ENCODE measurements at regions not wholly inside any gene's neighbourhood (a gene's known extent, or its start where the extent isn't known, plus 50 kb on each side); places are given as distances from the start of the nearest gene placed in this dataset.

- DNase-seq = no peak
- ChIA-PET CTCF (no interaction called here), POLR2A (ENCODE audit: unreplicated experiment) (no interaction called here)
- H3F3A ChIP-seq (ENCODE audit: low read length, unreplicated experiment) = no peaks in the 10 kb centered on the region
- intact Hi-C loops (cut with micrococcal nuclease) = no loop called here
- H3K27me3 ChIP-seq (ENCODE audit: low read length) = no peaks in the 10 kb centered on the region
- BruUV-seq (replicated peaks) = no TSS peak
- no peak overlapping the region for H3K27ac ChIP-seq (ENCODE audit: low read length)
- H3K4me3 ChIP-seq (ENCODE audit: low read length) = no peak overlapping the region
- no peak for ATAC-seq
- no peaks in the 10 kb centered on the region for H3K9me2 ChIP-seq (replicated peaks; ENCODE audit: low read length)
- no peak overlapping the region for H3K4me2 ChIP-seq (ENCODE audit: low read length)
- no peak overlapping the region for H3K9ac ChIP-seq (ENCODE audit: low read length)
- H3K79me2 ChIP-seq (ENCODE audit: low read length) = no peaks in the 10 kb centered on the region
- H3K9me3 ChIP-seq (ENCODE audit: low read length) = no peaks in the 10 kb centered on the region
- H3K4me1 ChIP-seq (ENCODE audit: insufficient read depth, low read length) = no peaks in the 10 kb centered on the region
- no peaks in the 10 kb centered on the region for H3K36me3 ChIP-seq (ENCODE audit: low read depth, low read length)
- H4K20me1 ChIP-seq (ENCODE audit: low read length) = no peaks in the 10 kb centered on the region
- no peak overlapping the region for H2AFZ ChIP-seq (ENCODE audit: low read length)
- TF ChIP-seq EZH2 (IDR thresholded peaks at IDR 0.05; ENCODE audit: low read length, unreplicated experiment) = no peak
These were observed 154.2 kb downstream of the IMPG2 start for GRCh38 chr3:101166150-101166549.

- ChIA-PET CTCF (no interaction called here), POLR2A (ENCODE audit: unreplicated experiment) (no interaction called here)
- no peaks in the 10 kb centered on the region for H3K36me3 ChIP-seq (ENCODE audit: low read depth, low read length)
- H3F3A ChIP-seq (ENCODE audit: low read length, unreplicated experiment) = no peaks in the 10 kb centered on the region
- no TSS peak for BruUV-seq (replicated peaks)
- H4K20me1 ChIP-seq (ENCODE audit: low read length) = no peaks in the 10 kb centered on the region
- H3K27ac ChIP-seq (ENCODE audit: low read length) = no peak overlapping the region
- no peak overlapping the region for H3K4me2 ChIP-seq (ENCODE audit: low read length)
- no peak overlapping the region for H3K4me3 ChIP-seq (ENCODE audit: low read length)
- ATAC-seq = no peak
- H3K9me2 ChIP-seq (replicated peaks; ENCODE audit: low read length) = 0 out of 2 replicates have a peak, but pooled peaks cover 2% of the 10 kb centered on the region
- H3K9ac ChIP-seq (ENCODE audit: low read length) = no peak overlapping the region
- peaks cover 1% of the 10 kb centered on the region; the same call in 1 of the 2 replicates for H3K4me1 ChIP-seq (ENCODE audit: insufficient read depth, low read length)
- DNase-seq = no peak
- no peak overlapping the region for H2AFZ ChIP-seq (ENCODE audit: low read length)
- TF ChIP-seq CTCF (conservative IDR thresholded peaks at IDR 0.05; ENCODE audit: low read depth, low read length) (no peak), EZH2phosphoT487 (IDR thresholded peaks at IDR 0.05; ENCODE audit: borderline replicate concordance, low read length) (no peak), EZH2 (IDR thresholded peaks at IDR 0.05; ENCODE audit: low read length, unreplicated experiment) (no peak)
- intact Hi-C loops (cut with micrococcal nuclease) = no loop called here
- H3K9me3 ChIP-seq (ENCODE audit: low read length) = no peaks in the 10 kb centered on the region
- no peaks in the 10 kb centered on the region for H3K79me2 ChIP-seq (ENCODE audit: low read length)
- no peaks in the 10 kb centered on the region for H3K27me3 ChIP-seq (ENCODE audit: low read length)
These were observed 156.8 kb downstream of the IMPG2 start for GRCh38 chr3:101163554-101163953.

- BruUV-seq (replicated peaks) = no TSS peak
These were observed 160.9 kb downstream of the IMPG2 start for GRCh38 chr3:101159478-101159877.

More at GRCh38 chr3:101159478-101159877, 160.9 kb downstream of the IMPG2 start:
- no peaks in the 10 kb centered on the region for H3F3A ChIP-seq (ENCODE audit: low read length, unreplicated experiment)
- H2AFZ ChIP-seq (ENCODE audit: low read length) = no peak overlapping the region
- H4K20me1 ChIP-seq (ENCODE audit: low read length) = no peaks in the 10 kb centered on the region
- CTCF ChIA-PET = no interaction called here
- H3K4me2 ChIP-seq (ENCODE audit: low read length) = no peak overlapping the region
- H3K9me3 ChIP-seq (ENCODE audit: low read length) = no peaks in the 10 kb centered on the region
- H3K79me2 ChIP-seq (ENCODE audit: low read length) = no peaks in the 10 kb centered on the region
- H3K9ac ChIP-seq (ENCODE audit: low read length) = no peak overlapping the region
- DNase-seq (no peak), ATAC-seq (no peak)
- intact Hi-C loops (cut with micrococcal nuclease) = no loop called here
- no peaks in the 10 kb centered on the region for H3K36me3 ChIP-seq (ENCODE audit: low read depth, low read length)
- H3K27me3 ChIP-seq (ENCODE audit: low read length) = no peaks in the 10 kb centered on the region
- H3K4me3 ChIP-seq (ENCODE audit: low read length) = no peak overlapping the region
- POLR2A ChIA-PET (ENCODE audit: unreplicated experiment) = no interaction called here
- no peak overlapping the region for H3K27ac ChIP-seq (ENCODE audit: low read length)
- peaks cover 8% of the 10 kb centered on the region; the same call in 1 of the 2 replicates for H3K4me1 ChIP-seq (ENCODE audit: insufficient read depth, low read length)
- 0 out of 2 replicates have a peak, but pooled peaks cover 2% of the 10 kb centered on the region for H3K9me2 ChIP-seq (replicated peaks; ENCODE audit: low read length)
- TF ChIP-seq EZH2phosphoT487 (IDR thresholded peaks at IDR 0.05; ENCODE audit: borderline replicate concordance, low read length) (no peak), CTCF (conservative IDR thresholded peaks at IDR 0.05; ENCODE audit: low read depth, low read length) (no peak)

Measured in PC-3 (cell line).